Esophagus squamous epithelium (tissue), 4 donors: ENCODE measurements at regions not wholly inside any gene's neighbourhood (a gene's known extent, or its start where the extent isn't known, plus 50 kb on each side); places are given as distances from the start of the nearest gene placed in this dataset.

Source experiments
- CTCF ChIP-seq, 6 experiments: fragments of 450-650 bp in 4 of 6; fragments of 200-600 bp in 2 of 6; sonication (generic) in 2 of 6; IDR thresholded peaks; one replicate each; pipeline ENCODE4 v1.5.1; 2016 to 2019; ENCODE audit warnings: antibody characterized with exemption in 6 of 6, mild to moderate bottlenecking in 4 of 6, moderate library complexity in 4 of 6
- POLR2A ChIP-seq, 4 donors: fragments of 450-650 bp; IDR thresholded peaks; one replicate each; pipeline ENCODE4 v1.6.1; 2017; ENCODE audit warnings: antibody characterized with exemption in 4 of 4, mild to moderate bottlenecking in 4 of 4, moderate library complexity in 3 of 4

GRCh38 chr6:15947436-15947835 lies 181.4 kb upstream of the MYLIP start:
- TF ChIP-seq POLR2A (IDR thresholded peaks at IDR 0.05) = no peak
- no peak for TF ChIP-seq CTCF (IDR thresholded peaks at IDR 0.05)
